HG03432 (cell line): ENCODE measurements at regions not wholly inside any gene's neighbourhood (a gene's known extent, or its start where the extent isn't known, plus 50 kb on each side); places are given as distances from the start of the nearest gene placed in this dataset.

Source experiments
- ATAC-seq: cut with Tn5 transposase; IDR thresholded peaks from one replicate; pipeline ENCODE4 v1.9.1; 2021; ENCODE audit warnings: mild to moderate bottlenecking, moderate library complexity; ENCODE audit not compliant: unreplicated experiment

DNA sequence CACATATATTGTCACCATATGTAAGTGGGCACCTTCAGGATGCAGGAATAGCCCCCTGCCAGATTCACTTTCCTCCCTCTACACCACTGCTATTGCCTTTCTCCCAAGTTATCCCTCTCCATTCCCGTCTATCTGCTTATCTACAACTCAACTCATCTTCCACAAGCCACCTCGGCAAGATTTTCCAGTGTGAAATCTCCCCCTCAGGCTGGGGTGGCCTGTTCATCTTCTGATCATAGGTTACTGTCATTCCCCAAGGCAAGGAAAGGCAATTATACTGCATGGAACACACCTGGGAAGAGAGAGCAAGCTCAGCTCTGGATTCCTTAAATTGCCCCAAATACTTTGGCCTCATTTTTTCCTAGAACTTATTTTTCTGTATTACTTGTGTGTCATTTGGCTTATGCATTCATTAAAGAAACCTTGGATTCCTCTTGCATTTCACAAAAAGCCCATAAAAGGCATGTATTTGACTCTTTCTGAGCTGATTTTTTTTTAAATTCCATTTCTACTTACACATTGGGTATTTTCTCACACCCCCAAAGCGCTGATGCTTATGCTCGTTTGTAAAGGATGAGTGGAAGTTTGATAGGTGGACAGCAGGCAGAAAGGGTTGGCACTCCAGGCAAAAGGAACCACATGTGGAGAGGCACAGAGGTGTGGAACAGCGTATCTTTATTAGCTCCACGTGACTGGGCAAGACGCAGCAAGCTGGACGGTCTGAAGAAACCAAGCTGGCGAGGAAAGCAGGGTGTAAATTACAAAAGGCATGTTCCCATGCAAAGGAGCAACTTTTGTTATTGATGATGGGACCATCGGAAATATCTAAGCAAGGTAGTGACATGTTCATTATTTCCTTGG lies 169.7 kb upstream of the RAB4A start:
- no peak for ATAC-seq

DNA sequence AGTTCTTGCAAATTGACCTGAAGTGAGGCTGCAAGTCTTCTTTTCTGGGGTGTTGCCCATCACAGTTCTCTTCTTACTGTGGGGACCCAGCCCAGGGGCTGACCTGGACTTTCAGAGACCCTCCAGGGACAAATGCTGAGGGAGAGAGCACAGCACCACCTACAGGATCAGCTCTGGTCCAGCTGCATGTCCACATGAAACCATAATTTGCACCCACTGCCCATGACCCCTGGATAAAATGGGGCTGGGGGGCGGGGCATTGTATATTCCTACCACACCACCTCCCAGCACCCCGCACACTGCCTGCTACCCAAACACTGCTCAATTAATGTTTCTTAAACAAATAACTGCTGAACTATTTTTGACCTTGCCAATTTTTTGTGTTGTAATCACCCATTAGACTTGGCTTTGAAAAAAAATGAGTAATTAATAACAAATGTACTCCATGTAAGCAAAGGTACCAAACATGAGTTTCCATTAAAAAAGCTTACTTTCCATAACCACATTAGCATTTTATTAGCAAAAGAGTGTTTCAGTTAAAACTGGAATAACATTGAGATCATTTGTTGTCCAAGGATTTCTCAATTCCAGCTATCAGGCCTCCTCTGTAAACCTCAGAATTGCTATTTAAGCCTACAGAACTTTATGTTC lies 168.0 kb upstream of the RAB4A start:
- no peak for ATAC-seq

DNA sequence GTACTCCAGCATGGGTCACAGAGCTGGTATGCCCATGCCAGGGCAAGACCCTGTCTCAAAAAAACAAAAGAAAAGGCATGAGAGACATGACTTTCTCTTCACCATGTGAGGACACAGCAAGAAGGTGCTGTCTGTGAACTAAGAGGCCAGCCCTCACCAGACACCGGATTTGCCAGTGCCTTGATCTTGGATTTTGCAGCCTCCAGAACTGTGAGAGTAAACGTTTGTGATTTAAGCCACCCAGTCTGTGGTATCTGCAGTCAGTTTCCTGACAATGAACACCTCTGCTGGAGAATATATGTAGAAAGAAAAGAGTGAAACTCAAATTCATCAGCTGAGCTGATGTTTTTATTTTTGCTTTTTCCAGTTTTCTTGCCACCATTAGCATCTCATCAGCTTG lies 166.3 kb upstream of the RAB4A start:
- ATAC-seq = no peak

DNA sequence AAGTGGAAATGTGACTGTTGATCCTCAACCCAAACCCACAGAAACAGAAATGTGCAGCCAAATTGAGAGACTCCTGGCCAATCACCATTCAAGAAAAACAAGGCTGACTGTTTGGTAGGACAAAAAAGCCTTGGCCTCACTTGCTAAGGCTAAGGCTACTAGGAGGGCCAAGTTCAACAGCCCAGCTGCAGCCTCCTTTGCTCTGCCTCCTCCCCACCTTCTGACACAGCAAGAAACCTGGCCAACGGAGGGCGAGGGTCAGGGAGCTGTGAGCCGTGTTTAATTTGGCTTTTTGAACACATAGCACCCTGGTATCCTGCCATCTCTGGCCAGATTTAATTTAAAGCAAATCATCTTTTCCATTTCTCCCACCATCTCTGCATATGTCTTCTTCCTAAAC lies 165.8 kb upstream of the RAB4A start:
- ATAC-seq = no peak

DNA sequence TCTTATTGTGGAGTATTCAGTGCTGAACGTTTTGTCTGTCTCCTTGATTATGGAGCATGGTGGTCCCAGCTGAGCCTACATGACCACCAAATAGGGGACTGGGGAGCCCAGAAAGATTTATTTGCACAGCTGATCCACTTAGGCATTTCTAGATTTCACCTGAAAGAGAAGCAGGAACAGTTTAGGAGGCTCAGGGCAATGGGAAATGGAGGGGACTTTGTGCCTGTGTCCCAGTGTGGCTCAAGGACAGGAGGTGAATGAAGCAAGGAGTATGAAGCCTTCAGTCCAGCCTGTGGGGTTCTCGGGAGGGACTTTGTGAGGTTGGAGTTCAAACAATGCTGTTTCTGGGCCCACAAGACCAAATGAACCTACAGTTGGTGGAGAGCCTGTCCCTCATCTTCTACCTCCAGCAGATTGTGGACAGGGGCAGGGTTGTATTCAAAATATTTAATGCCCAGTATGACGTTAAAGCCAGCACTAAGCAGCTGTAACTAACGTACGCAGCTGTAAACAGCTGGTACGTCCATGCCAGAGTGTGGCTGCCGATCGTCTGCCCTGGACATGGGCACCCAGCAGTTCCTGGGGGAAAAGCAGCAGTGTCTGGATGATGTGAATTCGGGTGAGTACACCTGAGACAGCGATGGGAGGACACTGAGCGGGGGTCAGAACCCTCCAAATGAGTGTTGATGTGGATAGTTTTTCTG lies 164.9 kb upstream of the RAB4A start:
- ATAC-seq = no peak

DNA sequence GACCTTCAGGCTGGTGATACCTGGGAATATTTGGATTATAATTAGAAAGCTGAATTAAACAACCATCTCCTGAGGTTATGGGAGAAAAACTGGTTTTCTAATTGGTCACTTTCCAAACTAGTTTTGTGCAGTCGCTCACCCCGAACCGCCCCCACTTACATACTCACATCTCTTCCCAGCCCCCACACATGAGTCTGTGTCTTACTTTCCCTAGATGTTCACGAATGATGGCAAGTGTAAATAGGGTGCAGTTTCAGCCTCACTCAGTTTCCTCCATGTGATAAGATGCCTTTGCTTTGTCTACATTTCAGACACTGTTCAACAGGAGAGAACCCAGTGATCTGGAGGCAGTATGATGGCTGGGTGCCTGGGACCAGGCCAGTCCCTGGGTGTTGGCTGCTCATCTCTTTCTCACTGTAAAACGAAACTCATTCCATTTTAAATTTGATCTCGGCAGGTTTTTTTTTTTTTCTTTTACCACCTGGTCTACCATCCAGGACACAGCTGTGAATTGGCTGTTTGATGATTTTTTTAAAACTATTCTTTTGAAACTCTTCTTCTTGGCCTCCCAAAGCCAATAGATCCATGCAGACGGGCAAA lies 164.3 kb upstream of the RAB4A start:
- no peak for ATAC-seq

DNA sequence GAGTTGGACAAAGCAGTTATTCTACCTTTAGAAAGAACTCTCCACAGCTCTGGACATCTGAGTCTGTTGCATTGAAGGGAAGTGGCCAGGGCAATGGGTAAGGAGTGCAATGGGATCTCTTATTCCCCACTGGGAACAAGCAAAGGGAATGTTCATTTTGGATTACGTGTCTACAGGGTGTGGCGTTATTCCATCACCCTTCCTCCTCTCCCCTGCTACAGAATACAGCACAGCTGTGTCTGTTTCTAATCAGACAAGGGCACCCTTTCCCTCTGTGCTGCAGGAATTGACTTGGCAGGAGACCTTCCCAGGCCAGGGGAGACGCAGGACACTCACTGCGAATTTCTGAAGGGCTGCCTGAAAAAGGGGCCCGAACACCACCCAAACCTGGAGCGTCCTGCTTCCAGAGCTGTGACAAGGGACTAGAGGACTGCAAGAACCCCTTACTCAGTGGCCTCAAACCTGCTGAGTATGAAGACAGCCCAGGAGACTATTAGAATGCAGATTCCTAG lies 163.6 kb upstream of the RAB4A start:
- no peak for ATAC-seq

DNA sequence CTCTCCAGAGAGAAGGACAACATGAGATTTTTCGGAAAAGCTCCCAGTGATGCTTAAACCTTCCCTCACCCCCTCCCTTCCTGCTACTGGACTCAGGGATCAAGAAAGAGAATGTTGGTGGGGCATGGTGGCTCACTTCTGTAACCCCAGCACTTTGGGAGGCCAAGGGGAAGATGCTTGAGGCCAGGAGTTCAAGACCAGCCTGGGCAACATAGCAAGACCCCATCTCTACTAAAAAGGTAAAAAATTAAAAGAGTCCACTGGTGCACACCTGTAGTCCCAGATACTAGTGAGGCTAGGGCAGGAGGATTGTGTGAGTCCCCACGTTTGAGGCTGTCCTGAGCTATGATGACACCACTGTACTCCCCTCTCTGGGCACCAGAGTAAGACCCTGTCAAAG lies 162.9 kb upstream of the RAB4A start:
- no peak for ATAC-seq

DNA sequence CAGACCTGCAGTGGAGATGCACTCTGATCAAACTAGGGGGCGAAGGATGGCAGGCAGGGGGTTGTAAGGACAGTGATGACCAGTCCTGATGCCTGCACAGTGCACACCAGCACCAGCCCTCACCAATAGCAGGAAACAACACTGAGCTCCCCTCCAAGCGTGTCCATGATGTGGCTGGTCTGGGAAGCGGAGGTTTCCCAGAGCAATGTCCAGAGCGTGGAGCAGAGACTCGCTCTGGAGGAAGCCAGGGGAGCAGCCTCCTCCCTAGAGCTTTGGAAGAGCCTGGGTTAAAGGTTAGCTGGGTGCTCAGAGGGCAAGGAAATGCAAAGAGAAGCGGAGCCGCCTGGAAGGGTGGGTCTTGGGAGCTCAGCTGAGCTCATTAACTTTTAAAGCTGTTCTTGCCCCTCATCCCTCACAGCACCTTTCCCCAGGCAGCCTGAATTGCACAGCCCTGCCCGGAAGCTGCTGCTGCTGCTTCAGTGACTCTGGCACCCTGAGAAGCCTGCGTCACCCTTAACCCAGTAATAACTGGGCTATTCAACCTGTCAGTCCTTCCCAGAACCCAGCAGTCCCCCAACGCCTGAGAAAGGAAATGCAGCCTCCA lies 162.2 kb upstream of the RAB4A start:
- no peak for ATAC-seq

DNA sequence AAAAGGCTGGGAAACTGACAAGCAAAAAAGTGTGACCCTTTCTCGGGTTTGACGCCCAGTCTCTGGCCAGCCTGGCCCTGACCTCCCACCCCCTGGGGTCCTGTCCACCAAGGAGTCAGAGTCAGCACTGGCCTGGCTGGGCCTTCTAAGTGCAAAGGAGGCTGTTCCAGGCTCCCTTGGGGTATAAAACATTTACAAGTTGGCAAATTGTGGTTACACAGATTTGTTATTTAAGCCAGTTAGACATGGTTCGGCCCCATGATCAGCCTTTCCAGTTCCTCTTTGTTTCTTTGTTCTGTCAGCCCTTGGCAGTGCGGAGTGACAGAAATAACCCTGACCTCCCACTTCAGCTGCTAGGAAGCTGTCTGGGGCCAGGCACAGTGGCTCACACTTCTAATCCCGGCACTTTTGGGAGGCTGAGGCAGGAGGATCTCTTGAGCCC lies 161.6 kb upstream of the RAB4A start:
- ATAC-seq = no peak

DNA sequence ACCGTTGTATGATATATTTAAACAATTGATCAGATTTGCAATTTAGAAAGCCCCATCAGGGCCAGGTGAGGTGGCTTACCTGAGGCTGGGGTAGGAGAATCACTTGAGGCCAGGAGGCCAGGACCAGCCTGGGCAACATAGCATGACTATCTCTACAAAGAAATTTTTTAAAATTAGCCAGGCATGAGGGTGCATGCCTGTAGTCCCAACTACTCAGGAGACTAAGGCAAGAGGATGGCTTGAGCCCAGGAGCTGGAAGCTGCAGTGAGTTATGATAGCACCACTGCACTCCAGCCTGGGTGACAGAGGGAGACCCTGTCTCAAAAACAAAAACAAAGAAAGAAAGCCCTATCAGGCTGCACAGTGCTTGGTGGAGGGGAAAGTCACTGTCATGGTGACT lies 159.9 kb upstream of the RAB4A start:
- no peak for ATAC-seq

DNA sequence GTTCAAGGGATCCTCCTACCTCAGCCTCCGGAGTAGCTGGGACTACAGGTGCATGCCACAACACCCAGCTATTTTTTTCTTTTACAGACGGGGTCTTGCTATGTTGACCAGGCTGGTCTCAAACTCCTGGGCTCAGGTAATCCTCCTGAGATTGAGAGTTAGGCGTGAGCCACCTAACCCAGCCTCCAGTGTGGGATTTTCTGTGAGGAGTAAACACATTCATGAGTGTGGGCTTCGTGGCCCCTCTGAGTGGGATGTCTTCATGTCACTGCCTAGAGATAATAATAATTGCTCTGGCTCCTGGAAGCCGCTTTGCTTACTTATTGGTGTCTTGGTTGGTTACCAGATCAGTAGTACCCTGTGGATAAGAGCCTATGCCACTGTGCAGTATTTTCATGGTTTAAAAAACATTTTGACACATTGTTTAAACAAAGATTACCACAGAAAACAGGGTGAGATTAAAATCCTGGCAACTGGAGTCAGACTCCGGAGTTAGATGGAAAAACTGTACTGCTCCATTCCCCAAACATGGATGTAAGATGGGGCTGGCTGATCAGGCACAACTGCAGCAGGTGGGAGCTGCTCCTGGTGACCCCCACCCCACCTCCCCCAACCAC lies 159.1 kb upstream of the RAB4A start:
- no peak for ATAC-seq

DNA sequence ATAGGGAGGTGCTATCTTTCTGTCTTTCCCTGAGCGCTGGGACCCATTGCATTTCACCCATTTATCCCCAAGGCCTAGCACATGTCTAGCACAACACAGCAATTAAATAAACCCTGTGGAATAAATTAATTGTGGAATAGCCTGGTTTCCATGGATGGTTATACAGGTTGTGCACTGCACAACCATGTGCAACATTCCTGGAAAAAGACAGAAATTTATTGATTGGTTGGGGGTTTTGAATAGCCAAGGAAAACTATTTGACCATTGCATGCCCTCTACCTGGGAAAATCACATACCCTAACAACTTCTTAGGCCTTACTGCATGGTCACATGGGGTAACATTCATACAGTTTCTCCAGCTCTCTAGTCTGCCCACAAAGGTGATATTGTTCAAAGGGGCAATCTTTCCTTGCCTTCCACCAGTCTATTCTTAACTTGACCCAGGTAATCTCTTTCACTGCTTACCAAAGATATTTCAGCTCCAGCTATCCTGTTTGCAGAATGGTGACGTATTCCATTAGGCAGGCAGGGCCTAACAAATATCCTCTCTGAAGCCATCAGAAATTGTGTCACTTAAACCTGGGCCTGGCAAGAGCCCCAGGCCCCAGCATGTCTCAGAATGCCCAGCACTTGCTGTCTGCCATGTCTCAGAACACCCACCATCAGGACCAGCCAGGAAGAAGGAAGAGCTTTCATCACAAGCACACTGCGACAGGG lies 157.9 kb upstream of the RAB4A start:
- ATAC-seq = no peak

DNA sequence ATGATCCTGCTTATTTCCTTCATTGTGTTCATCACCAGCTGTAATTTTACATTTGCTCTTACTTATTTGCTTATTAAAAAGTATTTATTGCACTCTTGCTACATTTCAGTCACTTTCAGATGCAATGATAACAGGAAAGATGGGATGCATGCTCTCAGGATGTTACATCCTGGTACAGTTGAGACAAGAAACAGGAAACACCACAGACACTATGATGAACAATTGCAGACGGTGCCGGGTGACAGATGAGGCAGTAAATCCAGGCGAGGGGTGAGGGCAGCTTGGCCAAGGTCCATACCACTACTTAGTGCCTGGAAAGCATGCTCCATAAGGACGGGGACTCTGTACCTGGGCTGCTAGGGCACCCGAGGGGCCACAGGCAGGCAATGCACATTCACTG lies 156.6 kb upstream of the RAB4A start:
- no peak for ATAC-seq

DNA sequence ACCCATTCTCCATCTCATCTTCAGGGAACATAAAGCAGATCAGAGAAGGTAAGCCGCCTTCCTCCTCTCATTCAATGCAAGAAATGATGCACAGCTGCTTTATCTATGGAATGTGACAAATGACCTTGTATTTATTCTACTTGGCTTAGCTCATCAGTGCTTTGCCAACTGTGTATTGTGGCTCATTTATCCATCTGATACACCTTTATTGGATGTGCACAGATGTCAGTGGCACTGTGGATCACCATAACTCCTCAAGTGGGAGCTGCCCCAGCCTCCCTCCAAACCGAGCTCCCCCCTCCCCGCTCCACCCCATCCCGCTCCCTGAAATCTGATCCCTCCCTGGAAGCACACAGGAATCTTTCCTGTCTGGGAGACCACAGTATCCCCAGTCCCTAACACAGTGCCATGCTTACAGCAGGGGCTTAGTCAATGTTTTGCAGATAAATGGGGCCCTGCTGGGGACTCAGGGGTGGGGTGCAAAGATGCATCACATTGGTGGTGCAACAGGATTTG lies 156.0 kb upstream of the RAB4A start:
- no peak for ATAC-seq

DNA sequence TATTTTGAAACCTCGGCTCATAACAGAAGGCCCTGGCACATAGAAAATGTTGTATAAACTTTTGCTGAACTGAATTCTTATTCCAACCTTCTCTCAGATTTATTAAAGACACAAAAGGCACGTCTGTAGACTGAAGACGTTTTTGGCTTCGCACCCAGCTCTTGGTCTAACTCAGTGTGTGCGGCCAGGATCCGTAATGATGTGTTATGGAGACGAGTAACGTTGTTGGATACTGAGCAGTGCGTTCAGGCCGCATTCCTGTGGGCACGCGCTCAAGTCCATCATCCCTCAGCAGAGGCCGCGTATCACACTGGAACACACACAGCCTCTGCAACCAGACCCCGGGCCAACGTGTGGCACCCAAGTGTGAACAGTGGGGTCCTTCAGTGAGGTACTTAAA lies 154.8 kb upstream of the RAB4A start:
- no peak for ATAC-seq

DNA sequence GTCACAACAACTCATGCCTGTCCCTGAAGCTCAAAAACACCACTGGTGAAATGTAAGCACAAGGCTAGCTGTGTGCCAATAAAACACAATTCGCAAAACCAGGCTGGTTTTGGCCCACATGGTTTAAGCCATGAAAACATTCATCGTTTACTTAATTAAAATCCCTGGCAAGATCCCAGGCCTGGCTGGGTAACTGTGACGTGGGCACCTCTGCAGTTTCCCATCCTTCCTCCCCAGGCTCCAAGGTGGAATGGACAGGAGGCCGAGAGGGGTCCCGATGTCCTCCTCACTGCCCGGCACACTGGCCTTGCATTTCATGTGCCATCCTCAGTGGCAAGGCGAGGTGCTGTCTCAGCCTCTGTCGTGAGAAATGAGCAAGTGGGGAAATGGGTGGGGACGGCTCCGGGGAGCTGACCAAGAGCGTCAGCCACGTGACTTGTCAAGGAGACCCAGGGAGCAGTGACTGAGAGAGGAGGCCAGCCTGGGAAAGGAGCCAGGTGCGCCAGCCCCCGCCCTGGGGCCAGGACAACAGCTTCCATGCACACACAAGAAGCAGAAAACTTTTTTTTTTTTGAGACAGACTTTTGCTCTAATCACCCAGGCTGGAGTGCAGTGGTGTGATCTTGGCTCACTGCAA lies 153.1 kb upstream of the RAB4A start:
- ATAC-seq = no peak

DNA sequence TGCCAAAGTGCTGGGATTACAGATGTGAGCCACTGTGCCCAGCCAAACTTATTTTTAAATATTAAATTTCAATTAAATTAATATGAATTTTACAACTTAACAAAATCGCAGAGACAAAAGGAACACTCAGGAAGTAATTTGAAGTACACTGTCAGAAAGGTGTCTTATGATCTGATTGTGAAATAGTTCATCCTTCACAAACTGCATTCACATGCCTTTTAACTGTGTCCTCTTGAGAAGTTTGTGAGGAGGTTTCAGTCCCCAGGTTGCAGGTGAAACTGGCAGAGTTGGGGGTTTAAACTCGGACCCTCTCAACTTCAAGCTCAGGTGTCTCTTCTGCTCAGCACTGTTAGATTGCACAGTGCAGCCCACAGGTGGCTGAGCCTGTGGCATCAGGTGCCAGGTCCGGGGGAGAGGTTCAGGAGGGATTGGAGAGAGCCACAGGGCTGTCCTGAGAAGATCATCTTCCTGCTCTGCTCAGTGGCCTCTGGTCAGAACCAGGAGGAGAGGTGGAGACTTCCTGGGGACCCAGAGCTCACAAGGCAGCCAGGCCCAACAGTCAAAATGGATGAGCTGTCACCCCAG lies 152.3 kb upstream of the RAB4A start:
- ATAC-seq = no peak

DNA sequence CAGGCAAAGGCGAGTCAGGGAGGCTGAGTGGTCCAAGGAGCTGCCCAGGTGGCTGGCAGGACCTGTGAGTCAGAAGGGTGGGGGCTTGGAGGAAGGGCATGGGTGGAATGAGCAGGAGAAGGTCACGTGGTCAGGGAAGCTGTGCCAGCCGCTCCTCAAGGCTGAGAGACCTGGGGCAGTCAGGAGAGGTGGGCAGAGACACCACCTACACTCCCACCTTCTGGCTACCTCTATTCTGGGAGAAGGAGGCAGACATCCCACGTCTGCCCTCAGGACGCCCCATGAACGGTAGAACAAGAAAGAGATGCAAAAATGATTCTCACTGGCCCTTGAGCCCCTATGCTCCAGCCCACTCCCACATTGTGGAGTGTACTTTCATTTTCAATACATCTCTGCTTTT lies 151.8 kb upstream of the RAB4A start:
- ATAC-seq = no peak
